HEK293 (cell line): ENCODE measurements at regions not wholly inside any gene's neighbourhood (a gene's known extent, or its start where the extent isn't known, plus 50 kb on each side); places are given as distances from the start of the nearest gene placed in this dataset.

ENCODE experiments used
- MZF1 ChIP-seq: fragments of 450-650 bp; formaldehyde crosslinking; IDR thresholded peaks from 2 replicates; pipeline ENCODE4 v1.5.1; 2017; ENCODE audit warnings: missing biosample characterization, missing genetic modification characterization, borderline replicate concordance
- PBX3 ChIP-seq: sonication (generic); formaldehyde crosslinking; IDR thresholded peaks from 2 replicates; pipeline ENCODE4 v1.8.1; 2022; ENCODE audit warnings: mild to moderate bottlenecking, moderate library complexity, missing genetic modification reagents
- ZBTB1 ChIP-seq: fragments of 450-650 bp; formaldehyde crosslinking; IDR thresholded peaks from 2 replicates; pipeline ENCODE4 v1.5.1; 2016; ENCODE audit warnings: missing biosample characterization, missing genetic modification characterization
- ZNF2 ChIP-seq: fragments of 450-650 bp; formaldehyde crosslinking; IDR thresholded peaks from 2 replicates; pipeline ENCODE4 v1.5.1; 2016; ENCODE audit warnings: missing biosample characterization, missing genetic modification characterization
- ZNF239 ChIP-seq: fragments of 450-650 bp; formaldehyde crosslinking; IDR thresholded peaks from 2 replicates; pipeline ENCODE4 v1.5.1; 2016; ENCODE audit warnings: missing biosample characterization, missing genetic modification characterization
- ZNF280D ChIP-seq: fragments of 450-650 bp; formaldehyde crosslinking; IDR thresholded peaks from 2 replicates; pipeline ENCODE4 v1.5.1; 2016; ENCODE audit warnings: missing biosample characterization, missing genetic modification characterization
- TF ChIP-seq, protein P1 (sequence below): fragments of 450-650 bp; formaldehyde crosslinking; IDR thresholded peaks from 2 replicates; pipeline ENCODE4 v1.5.1; 2016; ENCODE audit warnings: missing biosample characterization, missing genetic modification characterization

GRCh38 chr20:50417484-50418235 lies 92.5 kb upstream of the PTPN1 start:
- TF ChIP-seq, protein P1, sequence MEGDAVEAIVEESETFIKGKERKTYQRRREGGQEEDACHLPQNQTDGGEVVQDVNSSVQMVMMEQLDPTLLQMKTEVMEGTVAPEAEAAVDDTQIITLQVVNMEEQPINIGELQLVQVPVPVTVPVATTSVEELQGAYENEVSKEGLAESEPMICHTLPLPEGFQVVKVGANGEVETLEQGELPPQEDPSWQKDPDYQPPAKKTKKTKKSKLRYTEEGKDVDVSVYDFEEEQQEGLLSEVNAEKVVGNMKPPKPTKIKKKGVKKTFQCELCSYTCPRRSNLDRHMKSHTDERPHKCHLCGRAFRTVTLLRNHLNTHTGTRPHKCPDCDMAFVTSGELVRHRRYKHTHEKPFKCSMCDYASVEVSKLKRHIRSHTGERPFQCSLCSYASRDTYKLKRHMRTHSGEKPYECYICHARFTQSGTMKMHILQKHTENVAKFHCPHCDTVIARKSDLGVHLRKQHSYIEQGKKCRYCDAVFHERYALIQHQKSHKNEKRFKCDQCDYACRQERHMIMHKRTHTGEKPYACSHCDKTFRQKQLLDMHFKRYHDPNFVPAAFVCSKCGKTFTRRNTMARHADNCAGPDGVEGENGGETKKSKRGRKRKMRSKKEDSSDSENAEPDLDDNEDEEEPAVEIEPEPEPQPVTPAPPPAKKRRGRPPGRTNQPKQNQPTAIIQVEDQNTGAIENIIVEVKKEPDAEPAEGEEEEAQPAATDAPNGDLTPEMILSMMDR (tag by site-specific recombination), result no peak
- no peak for TF ChIP-seq ZBTB1 (tag by site-specific recombination)
- TF ChIP-seq MZF1 (tag by site-specific recombination), result no peak
- no peak for TF ChIP-seq PBX3 (CRISPR knock-in tag)
- TF ChIP-seq ZNF280D (tag by site-specific recombination), result no peak
- TF ChIP-seq ZNF239 (tag by site-specific recombination), result no peak
- TF ChIP-seq ZNF2 (tag by site-specific recombination), result no peak
